Posterior vena cava (tissue), 2 donors: ENCODE measurements at regions not wholly inside any gene's neighbourhood (a gene's known extent, or its start where the extent isn't known, plus 50 kb on each side); places are given as distances from the start of the nearest gene placed in this dataset.

Experiments used
- DNase-seq: peaks from one replicate; pipeline ENCODE4 v3.0.0-alpha.2; 2020; ENCODE audit warnings: low spot score
- intact Hi-C, 2 donors: fragments of 100-400 bp; cut with DNase I; formaldehyde crosslinking; loops; one replicate each; pipeline versions ENCODE4 v1.14.1 to v1.14.2; 2022 to 2023
- donor health status: DM: yes; HTN: yes; CAD: no.
- donor health status: DM: yes; HTN: yes; CAD: no.

- DNase-seq, result no peak
These were observed 360.5 kb upstream of the TMPO start for GRCh38 chr12:98154850-98155249.

DNA sequence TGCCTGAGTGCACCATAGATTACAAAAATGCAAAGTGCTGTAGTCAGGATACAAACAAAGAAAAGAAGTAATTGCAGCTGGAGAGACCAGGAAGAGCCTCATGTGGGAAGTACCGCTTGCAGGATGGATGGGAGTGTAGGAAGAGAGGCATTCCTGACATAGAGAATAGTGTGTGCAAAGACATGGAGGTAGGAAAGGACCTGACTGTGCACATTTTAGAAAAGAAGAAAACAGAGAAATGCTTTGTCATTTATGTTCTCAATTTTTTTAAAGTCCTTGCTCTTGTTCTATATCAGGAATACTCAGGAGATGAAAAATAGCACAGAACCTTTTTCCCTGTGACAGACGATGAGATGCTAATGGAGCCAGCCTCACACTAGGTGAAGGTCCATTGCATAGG, 358.7 kb upstream of the TMPO start:
- intact Hi-C loops, result no loop called here
- no peak for DNase-seq

More at GRCh38 chr12:98154850-98155249, 360.5 kb upstream of the TMPO start:
- intact Hi-C loops, result no loop called here

DNA sequence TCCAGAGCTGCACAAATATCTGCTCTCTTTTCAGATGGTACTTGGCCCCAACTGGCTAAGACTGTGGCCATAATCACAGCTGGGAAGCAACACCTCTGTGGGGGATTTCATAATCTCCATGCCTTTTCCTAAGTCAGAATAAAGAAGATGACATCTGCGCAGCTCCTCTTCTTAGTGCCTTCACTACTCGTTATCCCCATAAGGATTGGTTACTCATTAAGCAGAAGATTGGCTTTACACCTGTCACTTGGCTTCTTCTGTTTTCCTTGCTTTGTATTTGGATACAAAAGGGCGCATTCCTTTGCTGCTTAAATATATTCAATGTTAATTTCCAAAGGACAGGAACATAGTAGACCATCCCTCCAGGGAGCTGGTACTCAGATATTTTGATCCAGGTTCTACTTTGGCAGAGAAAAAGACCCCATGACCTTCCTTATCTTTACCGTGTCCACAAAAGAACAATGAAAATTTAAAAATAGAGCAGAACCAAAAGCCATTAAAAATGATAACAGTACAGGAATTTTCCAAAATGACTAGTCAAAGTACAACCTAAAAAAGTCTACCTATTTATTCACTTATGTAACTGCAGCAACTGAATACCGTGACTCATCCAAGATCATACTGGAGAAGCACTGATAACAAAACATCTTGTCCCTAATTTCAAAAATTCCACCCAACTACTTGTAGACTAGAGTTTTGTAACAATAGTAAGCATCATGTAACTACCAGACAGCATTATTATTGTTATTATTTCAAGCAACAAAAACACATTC, 352.3 kb upstream of the TMPO start:
- DNase-seq, result no peak
- intact Hi-C loops, result no loop called here

GRCh38 chr12:98172304-98172703, 343.1 kb upstream of the TMPO start:
- DNase-seq, result no peak
- intact Hi-C loops, result no loop called here

DNA sequence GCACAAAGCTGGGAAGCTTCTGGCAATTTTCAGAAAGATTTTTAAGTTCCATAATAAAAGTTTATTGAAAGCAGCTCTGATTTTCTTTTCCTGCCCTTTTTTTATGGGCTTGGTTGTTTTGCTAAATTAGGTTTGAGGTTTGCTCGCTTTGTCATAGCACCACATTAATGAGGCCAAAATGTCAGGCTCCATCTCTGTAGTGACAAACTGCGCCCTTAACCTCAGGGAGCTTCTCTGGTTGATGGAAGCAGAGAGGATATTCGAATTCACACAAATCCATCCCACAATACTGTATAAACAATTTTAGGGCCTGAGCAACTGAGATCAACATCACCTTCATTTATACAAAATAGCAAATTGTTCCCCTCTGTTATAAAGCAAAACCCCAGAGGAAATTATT, 342.6 kb upstream of the TMPO start:
- no peak for DNase-seq

GRCh38 chr12:98173773-98174427, 341.5 kb upstream of the TMPO start:
- intact Hi-C loops, result no loop called here
- DNase-seq, result no peak

More for the DNA sequence above, 342.6 kb upstream of the TMPO start:
- intact Hi-C loops, result no loop called here

- intact Hi-C loops, result no loop called here
- DNase-seq, result no peak
These were observed 341.0 kb upstream of the TMPO start for GRCh38 chr12:98174428-98174809.

- intact Hi-C loops, result no loop called here
- DNase-seq, result no peak
These were observed 337.3 kb upstream of the TMPO start for GRCh38 chr12:98178126-98178525.

DNA sequence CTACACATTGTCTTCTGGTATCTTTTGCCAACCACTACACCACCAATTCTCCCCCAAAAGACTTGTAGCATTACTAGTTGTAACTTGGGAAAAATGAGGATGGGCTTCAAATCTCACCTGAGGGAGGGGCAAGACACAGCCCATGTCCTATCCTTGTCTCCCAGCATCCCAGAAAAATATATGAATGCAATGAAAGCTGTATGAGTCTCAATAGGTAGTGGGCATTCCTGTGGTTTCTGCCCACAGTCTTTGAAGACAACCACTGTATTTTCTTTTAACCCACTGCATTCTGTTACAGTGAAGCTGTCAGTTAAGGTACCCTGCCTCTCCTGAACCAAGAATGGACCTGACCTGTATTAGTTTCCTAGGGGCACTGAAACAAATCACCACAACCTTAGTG, 336.2 kb upstream of the TMPO start:
- DNase-seq, result no peak
- intact Hi-C loops, result no loop called here

DNA sequence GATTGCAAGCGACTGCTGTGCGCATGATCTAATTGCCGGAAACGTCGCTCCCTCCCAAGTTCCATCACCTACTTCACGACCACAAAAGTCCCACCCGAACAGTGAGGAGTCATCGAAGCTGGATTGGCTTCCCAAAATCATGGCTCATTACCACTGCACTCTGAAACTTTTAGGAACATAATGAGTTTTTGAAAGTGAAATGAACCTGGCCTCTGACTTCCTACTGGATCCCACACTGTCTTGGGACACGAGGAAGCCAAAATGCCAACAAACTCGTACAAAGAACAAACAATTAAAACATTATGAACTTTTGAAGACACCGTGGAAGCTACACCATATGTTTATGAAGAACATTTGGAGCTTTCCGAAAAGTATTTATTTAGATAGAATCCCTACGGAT, 334.8 kb upstream of the TMPO start:
- DNase-seq, result no peak
- intact Hi-C loops, result no loop called here

DNA sequence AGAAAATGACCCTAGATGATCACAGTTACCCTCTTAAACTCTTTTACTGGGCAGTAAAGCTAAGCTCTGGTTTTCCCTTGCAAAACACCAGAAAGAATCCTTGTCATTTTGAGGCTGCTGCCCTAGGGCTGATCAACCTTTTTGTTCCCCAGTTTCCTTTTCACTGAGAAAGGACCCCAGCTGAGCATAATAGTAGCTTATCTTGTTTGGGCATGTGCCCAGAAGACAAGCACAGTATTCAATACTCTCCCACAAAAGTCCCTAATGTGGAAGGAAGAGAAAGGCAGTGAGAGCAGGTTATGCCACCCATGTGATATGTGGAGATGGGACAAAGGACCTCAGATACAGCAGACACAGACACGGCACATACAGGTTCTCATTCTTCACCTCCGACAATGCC, 332.6 kb upstream of the TMPO start:
- intact Hi-C loops, result no loop called here
- no peak for DNase-seq

- intact Hi-C loops, result no loop called here
- DNase-seq, result no peak
These were observed 329.8 kb upstream of the TMPO start for GRCh38 chr12:98185606-98186005.

DNA sequence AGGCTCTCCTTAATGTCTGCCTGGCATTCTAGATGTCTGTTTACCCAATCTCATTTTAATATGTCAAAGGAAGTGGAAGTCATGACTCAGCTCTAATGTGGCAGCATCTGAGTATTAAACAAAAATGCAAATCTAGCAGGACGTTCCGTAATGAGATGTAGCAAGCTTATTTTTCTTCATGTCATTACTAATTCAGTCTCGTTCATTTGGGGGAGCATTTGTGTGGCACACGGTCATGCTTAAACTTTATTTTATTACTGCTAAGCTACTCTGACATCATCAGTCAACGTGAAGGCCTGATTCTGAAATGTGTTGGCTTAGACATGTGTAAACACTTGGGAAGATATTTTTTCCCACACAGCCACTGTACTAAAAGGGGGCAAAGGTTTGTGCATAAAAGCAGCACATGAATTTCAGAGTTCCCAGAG, 326.7 kb upstream of the TMPO start:
- intact Hi-C loops, result no loop called here
- no peak for DNase-seq

- no peak for DNase-seq
- intact Hi-C loops, result no loop called here
These were observed 320.8 kb upstream of the TMPO start for GRCh38 chr12:98194591-98194990.

- no peak for DNase-seq
- intact Hi-C loops, result no loop called here
These were observed 317.0 kb upstream of the TMPO start for GRCh38 chr12:98198261-98198982.

- DNase-seq, result no peak
- intact Hi-C loops, result no loop called here
These were observed 306.6 kb upstream of the TMPO start for GRCh38 chr12:98208816-98209215.

DNA sequence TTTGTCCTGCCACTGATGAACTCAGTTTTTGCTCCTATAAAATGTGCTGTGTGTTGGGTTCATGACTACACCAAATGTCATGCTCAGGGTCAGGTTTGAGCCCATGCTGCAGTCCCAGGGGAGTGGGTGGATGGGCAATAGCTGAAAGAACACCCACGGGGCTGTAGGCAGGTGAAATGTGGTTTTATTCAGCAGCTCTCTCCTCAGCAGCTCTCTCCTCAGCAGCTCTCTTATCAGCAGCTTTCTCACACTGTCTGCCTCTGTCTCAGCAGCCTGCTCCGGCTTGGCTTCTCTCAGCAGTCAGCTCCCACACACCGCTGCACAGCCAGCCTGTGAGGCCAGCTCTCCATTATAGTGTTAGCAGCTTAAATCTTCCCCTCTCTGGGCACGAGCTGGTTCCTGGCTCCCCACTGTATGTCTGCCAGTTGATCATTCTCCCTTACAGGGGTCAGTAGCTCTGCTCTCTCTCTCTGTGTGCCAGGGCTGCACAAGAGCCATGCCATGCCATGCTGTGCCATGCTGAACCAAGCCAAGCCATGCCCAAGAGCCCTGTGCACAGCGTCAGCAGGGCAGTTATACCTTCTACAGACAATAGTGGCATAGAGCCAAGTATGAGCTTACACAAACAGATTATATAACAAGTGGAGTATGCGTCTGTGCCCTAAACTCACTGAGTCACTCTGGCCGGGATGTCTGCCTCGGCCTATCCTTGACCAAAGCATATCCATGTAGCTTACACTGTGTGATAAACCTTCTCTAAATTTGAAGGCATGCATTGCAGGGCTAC, 303.3 kb upstream of the TMPO start:
- intact Hi-C loops, result no loop called here
- DNase-seq, result no peak

DNA sequence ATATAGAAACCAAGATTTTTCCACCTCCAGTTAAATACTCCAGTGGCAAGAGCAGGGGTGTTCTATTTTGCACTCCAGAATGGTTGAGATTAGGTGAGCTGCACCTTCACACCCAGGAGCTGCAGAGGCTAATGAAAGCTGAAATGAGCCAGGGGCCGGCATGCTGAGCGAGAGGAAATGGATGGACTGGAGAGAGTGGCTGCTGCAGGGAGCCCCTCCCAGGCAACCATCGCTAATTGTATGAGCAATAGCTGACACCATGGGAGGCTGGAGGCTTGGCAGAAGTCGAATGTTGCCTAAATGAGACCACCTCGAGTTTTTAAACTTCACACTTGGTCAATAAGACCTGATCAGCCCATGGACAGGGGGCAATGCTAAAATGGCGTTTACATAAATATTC, 301.8 kb upstream of the TMPO start:
- intact Hi-C loops, result no loop called here
- no peak for DNase-seq

DNA sequence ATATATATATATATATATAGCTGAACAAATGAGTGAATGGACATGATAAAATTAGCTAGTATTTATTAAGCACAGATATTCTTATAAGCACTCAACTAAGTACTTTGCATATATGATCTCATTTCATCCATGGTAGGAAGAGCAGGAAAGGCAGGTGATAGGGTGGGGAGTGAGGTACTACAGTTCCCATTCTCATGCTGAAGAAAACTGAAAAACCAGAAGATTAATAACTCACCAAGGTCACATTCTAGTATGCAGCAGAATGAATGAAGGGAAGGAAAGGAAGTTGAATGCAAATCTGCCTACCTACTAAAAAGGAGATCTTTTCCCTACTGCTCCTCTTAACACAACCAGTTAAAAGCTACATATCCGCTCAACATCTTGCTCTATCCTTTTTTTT, 298.1 kb upstream of the TMPO start:
- no peak for DNase-seq
- intact Hi-C loops, result no loop called here

DNA sequence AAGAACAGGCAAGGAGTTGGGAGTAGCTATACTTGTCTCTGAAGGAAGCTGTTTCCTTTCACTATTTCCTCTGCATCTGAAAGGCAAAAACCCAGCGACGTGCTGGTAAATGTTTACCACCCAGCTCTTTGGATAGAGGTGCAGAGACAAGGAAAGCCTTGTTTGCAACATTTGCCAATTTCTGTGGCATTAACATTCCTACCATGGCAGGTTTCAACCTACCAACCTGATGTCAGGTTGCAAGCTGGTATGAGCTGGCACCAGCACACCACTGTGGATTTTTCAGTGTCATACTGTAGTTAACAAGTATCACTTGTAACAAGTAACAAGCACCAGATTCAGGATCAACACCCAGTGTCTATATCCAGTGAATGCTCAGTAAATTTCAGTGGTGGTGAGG, 294.8 kb upstream of the TMPO start:
- DNase-seq, result no peak
- intact Hi-C loops, result no loop called here
